ENCODE measurements at regions not wholly inside any gene's neighbourhood (a gene's known extent, or its start where the extent isn't known, plus 50 kb on each side); places are given as distances from the start of the nearest gene placed in this dataset.

GRCh38 chr6:132194529-132194928 is 206.7 kb downstream of the MOXD1 start:
- Histone ChIP-seq H3F3A (ENCODE audit: low read depth) (no peaks in the 10 kb centered on the region), H3K4me2 (no peak overlapping the region), H3K9me3 (ENCODE audit: low read depth) (no peaks in the 10 kb centered on the region), H3K27ac (no peak overlapping the region), H4K20me1 (ENCODE audit: low read depth) (no peaks in the 10 kb centered on the region), H3K36me3 (no peaks in the 10 kb centered on the region), H3K9ac (no peak overlapping the region), H2AFZ (replicated peaks) (no peak overlapping the region), H3K4me1 (no peaks in the 10 kb centered on the region), H3K27me3 (no peaks in the 10 kb centered on the region), H3K4me3 (no peak overlapping the region), H3K79me2 (ENCODE audit: low read depth) (no peaks in the 10 kb centered on the region)
- TF ChIP-seq, protein P1, sequence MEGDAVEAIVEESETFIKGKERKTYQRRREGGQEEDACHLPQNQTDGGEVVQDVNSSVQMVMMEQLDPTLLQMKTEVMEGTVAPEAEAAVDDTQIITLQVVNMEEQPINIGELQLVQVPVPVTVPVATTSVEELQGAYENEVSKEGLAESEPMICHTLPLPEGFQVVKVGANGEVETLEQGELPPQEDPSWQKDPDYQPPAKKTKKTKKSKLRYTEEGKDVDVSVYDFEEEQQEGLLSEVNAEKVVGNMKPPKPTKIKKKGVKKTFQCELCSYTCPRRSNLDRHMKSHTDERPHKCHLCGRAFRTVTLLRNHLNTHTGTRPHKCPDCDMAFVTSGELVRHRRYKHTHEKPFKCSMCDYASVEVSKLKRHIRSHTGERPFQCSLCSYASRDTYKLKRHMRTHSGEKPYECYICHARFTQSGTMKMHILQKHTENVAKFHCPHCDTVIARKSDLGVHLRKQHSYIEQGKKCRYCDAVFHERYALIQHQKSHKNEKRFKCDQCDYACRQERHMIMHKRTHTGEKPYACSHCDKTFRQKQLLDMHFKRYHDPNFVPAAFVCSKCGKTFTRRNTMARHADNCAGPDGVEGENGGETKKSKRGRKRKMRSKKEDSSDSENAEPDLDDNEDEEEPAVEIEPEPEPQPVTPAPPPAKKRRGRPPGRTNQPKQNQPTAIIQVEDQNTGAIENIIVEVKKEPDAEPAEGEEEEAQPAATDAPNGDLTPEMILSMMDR (IDR thresholded peaks at IDR 0.05): no peak
- TF ChIP-seq EZH2 (IDR thresholded peaks at IDR 0.05) (no peak), EZH2phosphoT487 (IDR thresholded peaks at IDR 0.05) (no peak)
- DNase-seq (ENCODE audit: low spot score): no peak
- Mint-ChIP-seq H3K27me3 (ENCODE audit: insufficient read depth, low read depth) (no peaks in the 10 kb centered on the region), H3K27ac (no peak overlapping the region), H3K4me1 (no peaks in the 10 kb centered on the region), H3K4me3 (no peak overlapping the region), H3K9me3 (peaks cover 18% of the 10 kb centered on the region), H3K36me3 (peaks cover 4% of the 10 kb centered on the region)

DNA sequence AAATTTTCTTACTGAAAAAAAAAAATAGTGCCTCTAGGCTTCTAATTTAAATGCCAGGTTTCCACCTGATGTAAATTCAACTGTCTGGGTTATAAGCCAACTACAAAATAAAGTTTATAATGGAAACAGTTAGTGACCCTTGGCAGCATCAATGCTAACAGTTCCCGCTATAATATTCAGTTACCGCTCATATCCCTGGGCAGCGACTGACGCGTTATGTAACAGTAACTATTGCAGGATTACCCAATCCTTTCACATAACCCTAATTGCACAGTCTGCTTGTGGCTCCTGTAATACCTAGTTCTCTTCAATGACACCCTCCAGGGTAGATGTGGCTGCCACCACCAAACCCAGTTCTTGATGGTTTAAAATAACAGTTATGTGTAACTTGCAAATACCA is 208.6 kb downstream of the MOXD1 start:
- no peak for DNase-seq (ENCODE audit: low spot score)
- H4K20me1 ChIP-seq (ENCODE audit: low read depth): no peaks in the 10 kb centered on the region
- H2AFZ ChIP-seq (replicated peaks): no peak overlapping the region

DNA sequence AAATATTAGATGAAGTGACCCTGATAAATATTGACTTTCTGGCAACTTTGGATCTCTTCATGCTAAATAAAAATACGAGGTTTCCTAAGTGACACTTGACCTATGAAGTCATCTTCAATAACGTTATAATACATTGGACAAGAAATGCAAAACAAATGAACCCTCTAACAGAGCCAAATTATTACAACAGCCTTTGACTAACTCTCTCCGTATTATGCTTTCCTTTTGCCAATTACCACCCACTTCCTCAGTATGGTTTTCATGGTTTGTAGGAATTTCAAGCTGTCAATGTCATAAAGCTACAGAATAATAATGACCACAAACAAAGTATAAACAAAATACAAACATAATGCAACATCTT is 210.5 kb downstream of the MOXD1 start:
- DNase-seq (ENCODE audit: low spot score): no peak
- H3K9ac ChIP-seq: no peak overlapping the region
- no peaks in the 10 kb centered on the region for H3F3A ChIP-seq (ENCODE audit: low read depth)
- no peaks in the 10 kb centered on the region for H3K27me3 Mint-ChIP-seq (ENCODE audit: insufficient read depth, low read depth)
- H3K4me1 ChIP-seq: no peaks in the 10 kb centered on the region
- TF ChIP-seq EZH2phosphoT487 (IDR thresholded peaks at IDR 0.05) (no peak), EZH2 (IDR thresholded peaks at IDR 0.05) (no peak)
- TF ChIP-seq, protein P1 (IDR thresholded peaks at IDR 0.05): no peak
- H4K20me1 ChIP-seq (ENCODE audit: low read depth): no peaks in the 10 kb centered on the region
- no peak overlapping the region for H3K4me3 ChIP-seq
- no peak overlapping the region for H2AFZ ChIP-seq (replicated peaks)
- H3K4me2 ChIP-seq: no peak overlapping the region
- no peaks in the 10 kb centered on the region for H3K27me3 ChIP-seq
- H3K9me3 ChIP-seq (ENCODE audit: low read depth): no peaks in the 10 kb centered on the region
- H3K36me3 ChIP-seq: no peaks in the 10 kb centered on the region
- no peak overlapping the region for H3K4me3 Mint-ChIP-seq
- H3K27ac Mint-ChIP-seq: no peak overlapping the region
- peaks cover 4% of the 10 kb centered on the region for H3K36me3 Mint-ChIP-seq
- no peaks in the 10 kb centered on the region for H3K4me1 Mint-ChIP-seq
- H3K79me2 ChIP-seq (ENCODE audit: low read depth): no peaks in the 10 kb centered on the region
- no peak overlapping the region for H3K27ac ChIP-seq
- H3K9me3 Mint-ChIP-seq: peaks cover 18% of the 10 kb centered on the region

More for the DNA sequence above, 208.6 kb downstream of the MOXD1 start:
- Histone ChIP-seq H3K79me2 (ENCODE audit: low read depth) (no peaks in the 10 kb centered on the region), H3K9ac (no peak overlapping the region), H3K4me3 (no peak overlapping the region), H3K36me3 (no peaks in the 10 kb centered on the region), H3K27me3 (no peaks in the 10 kb centered on the region), H3K4me2 (no peak overlapping the region), H3K4me1 (no peaks in the 10 kb centered on the region), H3K9me3 (ENCODE audit: low read depth) (no peaks in the 10 kb centered on the region), H3F3A (ENCODE audit: low read depth) (no peaks in the 10 kb centered on the region), H3K27ac (no peak overlapping the region)
- H3K27ac Mint-ChIP-seq: no peak overlapping the region
- no peak overlapping the region for H3K4me3 Mint-ChIP-seq
- TF ChIP-seq, protein P1 (IDR thresholded peaks at IDR 0.05): no peak
- TF ChIP-seq EZH2 (IDR thresholded peaks at IDR 0.05): no peak
- no peak for TF ChIP-seq EZH2phosphoT487 (IDR thresholded peaks at IDR 0.05)
- no peaks in the 10 kb centered on the region for H3K27me3 Mint-ChIP-seq (ENCODE audit: insufficient read depth, low read depth)
- peaks cover 18% of the 10 kb centered on the region for H3K9me3 Mint-ChIP-seq
- H3K4me1 Mint-ChIP-seq: no peaks in the 10 kb centered on the region
- peaks cover 4% of the 10 kb centered on the region for H3K36me3 Mint-ChIP-seq

All from neural progenitor cell (in vitro differentiated cells).